ENCODE measurements at regions not wholly inside any gene's neighbourhood (a gene's known extent, or its start where the extent isn't known, plus 50 kb on each side); places are given as distances from the start of the nearest gene placed in this dataset.

GRCh38 chr7:155231241-155231800 lies 66.4 kb upstream of the INSIG1 start:
- Mint-ChIP-seq H3K4me1 (ENCODE audit: insufficient read depth, unreplicated experiment) (peaks cover 17% of the 10 kb centered on the region), H3K27me3 (ENCODE audit: insufficient read depth, unreplicated experiment) (no peaks in the 10 kb centered on the region), H3K27ac (ENCODE audit: low read depth, unreplicated experiment) (no peak overlapping the region), H3K36me3 (ENCODE audit: insufficient read depth, unreplicated experiment) (no peaks in the 10 kb centered on the region), H3K9me3 (ENCODE audit: unreplicated experiment) (no peaks in the 10 kb centered on the region), H3K4me3 (ENCODE audit: unreplicated experiment) (no peak overlapping the region)
- no peak for TF ChIP-seq CTCF (IDR thresholded peaks at IDR 0.05; ENCODE audit: unreplicated experiment)
- DNase-seq (ENCODE audit: unreplicated experiment), result no peak
- intact Hi-C loops (cut with micrococcal nuclease), result no loop called here
- POLR2A ChIA-PET, result no interaction called here
- BruUV-seq (replicated peaks), result no TSS peak
- CTCF ChIA-PET, result no interaction called here

- POLR2A ChIA-PET, result no interaction called here
- no peak overlapping the region for H3K4me3 Mint-ChIP-seq (ENCODE audit: unreplicated experiment)
- no peaks in the 10 kb centered on the region for H3K27me3 Mint-ChIP-seq (ENCODE audit: insufficient read depth, unreplicated experiment)
- DNase-seq (ENCODE audit: unreplicated experiment), result no peak
- intact Hi-C loops (cut with micrococcal nuclease), result no loop called here
- H3K4me1 Mint-ChIP-seq (ENCODE audit: insufficient read depth, unreplicated experiment), result peaks cover 17% of the 10 kb centered on the region
- no peak overlapping the region for H3K27ac Mint-ChIP-seq (ENCODE audit: low read depth, unreplicated experiment)
- no peaks in the 10 kb centered on the region for H3K9me3 Mint-ChIP-seq (ENCODE audit: unreplicated experiment)
- no TSS peak for BruUV-seq (replicated peaks)
- no peak for TF ChIP-seq CTCF (IDR thresholded peaks at IDR 0.05; ENCODE audit: unreplicated experiment)
- no peaks in the 10 kb centered on the region for H3K36me3 Mint-ChIP-seq (ENCODE audit: insufficient read depth, unreplicated experiment)
- CTCF ChIA-PET, result no interaction called here
Measured at GRCh38 chr7:155231941-155232340, 65.7 kb upstream of the INSIG1 start.

GRCh38 chr7:155232911-155233310 lies 64.8 kb upstream of the INSIG1 start:
- Mint-ChIP-seq H3K27ac (ENCODE audit: low read depth, unreplicated experiment) (no peak overlapping the region), H3K4me3 (ENCODE audit: unreplicated experiment) (no peak overlapping the region), H3K36me3 (ENCODE audit: insufficient read depth, unreplicated experiment) (no peaks in the 10 kb centered on the region), H3K4me1 (ENCODE audit: insufficient read depth, unreplicated experiment) (peaks cover 17% of the 10 kb centered on the region), H3K27me3 (ENCODE audit: insufficient read depth, unreplicated experiment) (no peaks in the 10 kb centered on the region), H3K9me3 (ENCODE audit: unreplicated experiment) (no peaks in the 10 kb centered on the region)
- intact Hi-C loops (cut with micrococcal nuclease), result no loop called here
- BruUV-seq (replicated peaks), result no TSS peak
- no peak for DNase-seq (ENCODE audit: unreplicated experiment)
- CTCF ChIA-PET, result interaction anchor here (0.6 to 1.2 kb wide), 3 partner anchors 43 to 337 kb away, joined by 3 to 5 read pairs (median 3); no protein-coding TSS in a partner anchor
- POLR2A ChIA-PET, result no interaction called here
- no peak for TF ChIP-seq CTCF (IDR thresholded peaks at IDR 0.05; ENCODE audit: unreplicated experiment)

GRCh38 chr7:155233311-155234157 lies 64.1 kb upstream of the INSIG1 start:
- intact Hi-C loops (cut with micrococcal nuclease), result no loop called here
- TF ChIP-seq CTCF (IDR thresholded peaks at IDR 0.05; ENCODE audit: unreplicated experiment), result no peak
- Mint-ChIP-seq H3K9me3 (ENCODE audit: unreplicated experiment) (no peaks in the 10 kb centered on the region), H3K4me1 (ENCODE audit: insufficient read depth, unreplicated experiment) (peaks cover 17% of the 10 kb centered on the region), H3K27me3 (ENCODE audit: insufficient read depth, unreplicated experiment) (no peaks in the 10 kb centered on the region), H3K4me3 (ENCODE audit: unreplicated experiment) (no peak overlapping the region), H3K36me3 (ENCODE audit: insufficient read depth, unreplicated experiment) (no peaks in the 10 kb centered on the region), H3K27ac (ENCODE audit: low read depth, unreplicated experiment) (no peak overlapping the region)
- DNase-seq (ENCODE audit: unreplicated experiment), result no peak
- POLR2A ChIA-PET, result no interaction called here
- no TSS peak for BruUV-seq (replicated peaks)
- CTCF ChIA-PET, result interaction anchor here (0.6 to 1.2 kb wide), 4 partner anchors 12 to 338 kb away, joined by 3 to 5 read pairs (median 3); no protein-coding TSS in a partner anchor
